ENCODE measurements at regions not wholly inside any gene's neighbourhood (a gene's known extent, or its start where the extent isn't known, plus 50 kb on each side); places are given as distances from the start of the nearest gene placed in this dataset.

DNA sequence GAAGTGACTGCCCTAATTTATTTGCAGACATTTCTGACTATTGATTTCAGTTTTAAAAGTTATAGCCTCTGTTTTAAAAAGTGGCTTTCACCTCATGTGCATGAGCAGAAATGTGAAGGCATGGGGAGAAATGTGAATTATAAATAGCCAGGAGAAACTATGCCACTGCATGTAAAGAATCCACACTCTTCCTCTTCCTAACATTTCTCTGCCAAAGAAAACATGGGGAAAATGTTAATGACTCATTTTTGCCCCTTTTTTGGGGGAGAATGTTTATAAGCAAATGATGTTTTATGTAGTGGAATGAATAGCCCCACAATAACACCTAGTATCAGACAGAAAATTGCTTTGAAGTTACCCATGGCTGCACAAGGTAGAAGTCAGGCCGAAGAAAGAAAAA lies 249.0 kb upstream of the TANK start:
- H3K27ac Mint-ChIP-seq, result no peak overlapping the region
- H3K4me3 Mint-ChIP-seq, result no peak overlapping the region
- DNase-seq (no peak), ATAC-seq (replicated peaks) (no peak)
- H3K27me3 Mint-ChIP-seq, result peaks cover 20 to 23% of the 10 kb centered on the region in 2 donors
- no peaks in the 10 kb centered on the region for H3K9me3 Mint-ChIP-seq
- H3K4me1 Mint-ChIP-seq (ENCODE audit: low read depth in 2 of 2), result no peaks in the 10 kb centered on the region
- H3K36me3 Mint-ChIP-seq (ENCODE audit: insufficient read depth), result no peaks in the 10 kb centered on the region

- Mint-ChIP-seq H3K4me1 (ENCODE audit: low read depth in 2 of 2) (no peaks in the 10 kb centered on the region), H3K27me3 (peaks cover 11 to 17% of the 10 kb centered on the region in 2 donors), H3K4me3 (no peak overlapping the region), H3K9me3 (no peaks in the 10 kb centered on the region), H3K27ac (no peak overlapping the region), H3K36me3 (ENCODE audit: insufficient read depth) (no peaks in the 10 kb centered on the region)
- no peak for DNase-seq
- no peak for ATAC-seq (replicated peaks)
These were observed 248.0 kb upstream of the TANK start for GRCh38 chr2:160912276-160912675.

- no peak for ATAC-seq (replicated peaks)
- no peak overlapping the region for H3K27ac Mint-ChIP-seq
- DNase-seq, result no peak
- H3K4me3 Mint-ChIP-seq, result no peak overlapping the region
- peaks cover 9 to 12% of the 10 kb centered on the region in 2 donors for H3K27me3 Mint-ChIP-seq
- no peaks in the 10 kb centered on the region for H3K4me1 Mint-ChIP-seq (ENCODE audit: low read depth in 2 of 2)
- no peaks in the 10 kb centered on the region for H3K9me3 Mint-ChIP-seq
- no peaks in the 10 kb centered on the region for H3K36me3 Mint-ChIP-seq (ENCODE audit: insufficient read depth)
These were observed 246.9 kb upstream of the TANK start for GRCh38 chr2:160913323-160913722.

GRCh38 chr2:160914217-160914616 lies 246.0 kb upstream of the TANK start:
- DNase-seq (no peak), ATAC-seq (replicated peaks) (no peak)
- Mint-ChIP-seq H3K27me3 (peaks cover 7 to 9% of the 10 kb centered on the region in 2 donors), H3K27ac (no peak overlapping the region), H3K4me1 (ENCODE audit: low read depth in 2 of 2) (no peaks in the 10 kb centered on the region), H3K4me3 (no peak overlapping the region), H3K36me3 (ENCODE audit: insufficient read depth) (no peaks in the 10 kb centered on the region), H3K9me3 (no peaks in the 10 kb centered on the region)

- DNase-seq (no peak), ATAC-seq (replicated peaks) (no peak)
- Mint-ChIP-seq H3K36me3 (ENCODE audit: insufficient read depth) (no peaks in the 10 kb centered on the region), H3K27me3 (peaks cover 0 to 13% of the 10 kb centered on the region in 2 donors), H3K4me3 (no peak overlapping the region), H3K4me1 (ENCODE audit: low read depth in 2 of 2) (no peaks in the 10 kb centered on the region), H3K27ac (no peak overlapping the region), H3K9me3 (no peaks in the 10 kb centered on the region)
These were observed 243.9 kb upstream of the TANK start for GRCh38 chr2:160916300-160916699.

- Mint-ChIP-seq H3K36me3 (ENCODE audit: insufficient read depth) (no peaks in the 10 kb centered on the region), H3K4me3 (no peak overlapping the region), H3K27ac (no peak overlapping the region), H3K27me3 (peaks cover 13% of the 10 kb centered on the region in 2 donors), H3K9me3 (no peaks in the 10 kb centered on the region), H3K4me1 (ENCODE audit: low read depth in 2 of 2) (no peaks in the 10 kb centered on the region)
- ATAC-seq (replicated peaks) (no peak), DNase-seq (no peak)
These were observed 242.4 kb upstream of the TANK start for GRCh38 chr2:160917850-160918249.

DNA sequence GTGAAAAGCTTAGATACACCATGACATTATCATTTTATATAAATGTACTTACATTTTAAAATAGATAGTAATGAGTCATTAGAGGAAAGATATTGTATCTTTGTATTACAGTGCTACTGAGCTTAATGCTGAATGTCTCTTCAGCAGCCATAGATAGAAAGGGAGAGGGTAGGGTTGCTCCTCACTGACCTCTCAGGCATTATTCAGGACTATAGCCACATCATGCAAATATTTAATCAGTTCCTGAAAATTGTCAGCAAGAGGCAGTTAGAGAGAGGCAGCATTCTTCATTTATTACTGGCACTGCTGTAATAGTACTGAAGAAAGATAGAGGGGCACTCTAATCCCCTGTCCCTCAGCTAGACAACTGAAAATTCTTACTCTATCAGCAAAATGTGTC lies 242.0 kb upstream of the TANK start:
- H3K36me3 Mint-ChIP-seq (ENCODE audit: insufficient read depth), result no peaks in the 10 kb centered on the region
- no peaks in the 10 kb centered on the region for H3K4me1 Mint-ChIP-seq (ENCODE audit: low read depth in 2 of 2)
- no peak overlapping the region for H3K27ac Mint-ChIP-seq
- no peak for ATAC-seq (replicated peaks)
- H3K27me3 Mint-ChIP-seq, result peaks cover 13 to 15% of the 10 kb centered on the region in 2 donors
- no peak for DNase-seq
- no peaks in the 10 kb centered on the region for H3K9me3 Mint-ChIP-seq
- no peak overlapping the region for H3K4me3 Mint-ChIP-seq

- Mint-ChIP-seq H3K4me3 (no peak overlapping the region), H3K27ac (no peak overlapping the region), H3K9me3 (no peaks in the 10 kb centered on the region), H3K27me3 (peaks cover 13 to 15% of the 10 kb centered on the region in 2 donors), H3K4me1 (ENCODE audit: low read depth in 2 of 2) (no peaks in the 10 kb centered on the region), H3K36me3 (ENCODE audit: insufficient read depth) (no peaks in the 10 kb centered on the region)
- ATAC-seq (replicated peaks) (no peak), DNase-seq (peak; percentile 3 to 9 (median 5))
These were observed 241.2 kb upstream of the TANK start for GRCh38 chr2:160918906-160919503.

DNA sequence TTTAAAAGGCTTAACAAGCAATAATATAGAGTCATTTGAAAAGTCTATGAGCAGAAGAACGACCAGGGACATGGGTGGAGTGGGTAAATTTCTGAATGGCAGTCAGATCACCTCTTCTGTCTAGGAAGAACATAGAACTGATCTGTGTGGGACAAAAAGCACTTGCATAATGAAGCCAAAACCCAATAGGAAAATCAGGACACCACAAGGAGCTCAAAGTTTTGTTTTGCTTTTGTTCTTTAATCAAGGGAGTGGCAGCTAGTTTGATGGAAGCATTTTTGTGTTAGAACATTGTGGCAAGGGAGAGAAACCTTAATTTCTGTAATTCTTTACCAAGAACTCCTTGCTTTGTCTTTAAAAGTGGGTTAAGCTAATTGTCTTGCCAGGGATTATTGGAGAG lies 240.2 kb upstream of the TANK start:
- DNase-seq (no peak), ATAC-seq (replicated peaks) (no peak)
- H3K27ac Mint-ChIP-seq, result no peak overlapping the region
- no peak overlapping the region for H3K4me3 Mint-ChIP-seq
- H3K36me3 Mint-ChIP-seq (ENCODE audit: insufficient read depth), result no peaks in the 10 kb centered on the region
- H3K27me3 Mint-ChIP-seq, result peaks cover 13 to 22% of the 10 kb centered on the region in 2 donors
- H3K4me1 Mint-ChIP-seq (ENCODE audit: low read depth in 2 of 2), result no peaks in the 10 kb centered on the region
- H3K9me3 Mint-ChIP-seq, result no peaks in the 10 kb centered on the region

DNA sequence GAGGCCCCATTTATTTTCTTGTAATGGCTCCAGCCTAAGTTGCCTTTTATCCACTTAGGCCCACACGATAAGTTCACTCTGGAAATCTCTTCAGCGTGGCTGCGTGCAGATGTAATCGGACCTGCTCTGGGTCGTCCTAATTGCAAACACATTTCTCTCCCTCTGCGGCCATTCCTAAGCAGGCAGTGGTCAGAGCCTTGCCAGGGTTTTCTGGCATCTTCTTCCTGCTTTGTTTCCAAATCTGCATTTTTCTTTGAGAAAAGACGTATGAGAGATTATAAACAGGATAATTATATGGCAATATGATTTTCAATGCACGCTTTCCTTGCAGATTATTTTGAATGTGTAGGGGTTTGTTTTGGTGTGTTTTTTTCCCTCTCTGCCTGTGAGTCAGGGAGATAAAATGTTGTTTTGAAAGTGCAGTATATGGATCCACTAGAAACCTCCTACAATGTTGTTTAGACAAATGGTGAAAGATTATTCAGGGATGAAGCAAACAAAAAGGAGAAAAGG lies 239.4 kb upstream of the TANK start:
- Mint-ChIP-seq H3K36me3 (ENCODE audit: insufficient read depth) (no peaks in the 10 kb centered on the region), H3K4me3 (no peak overlapping the region), H3K4me1 (ENCODE audit: low read depth in 2 of 2) (no peaks in the 10 kb centered on the region), H3K27ac (no peak overlapping the region), H3K27me3 (peaks cover 7 to 22% of the 10 kb centered on the region in 2 donors), H3K9me3 (no peaks in the 10 kb centered on the region)
- ATAC-seq (replicated peaks) (no peak), DNase-seq (no peak)

DNA sequence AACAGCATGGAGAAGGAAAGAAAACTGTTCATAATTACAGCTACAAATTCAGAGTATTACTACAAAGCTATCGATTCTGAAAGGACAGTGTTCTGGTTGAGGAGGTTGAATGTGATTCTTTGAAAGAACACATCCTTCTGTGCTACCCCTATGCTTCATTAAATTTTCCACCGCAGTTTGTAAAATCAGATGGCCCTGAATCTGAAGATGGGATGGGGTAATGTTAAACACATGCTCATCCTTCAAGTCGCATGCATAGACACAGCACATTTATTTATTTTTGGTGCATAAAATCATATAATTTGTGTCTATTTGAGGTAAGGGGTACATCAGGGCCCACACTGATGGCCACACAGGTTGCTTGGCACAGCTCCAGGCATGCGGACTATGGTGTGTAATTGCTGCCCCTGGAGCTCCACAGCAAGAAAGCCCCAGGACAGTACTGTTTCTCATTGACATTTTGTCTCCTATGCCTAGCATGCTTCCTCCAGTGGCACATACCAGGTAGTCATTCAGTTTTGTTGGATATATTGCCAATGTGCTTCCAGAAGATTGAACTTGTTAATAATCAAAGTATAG lies 238.8 kb upstream of the TANK start:
- Mint-ChIP-seq H3K4me3 (no peak overlapping the region), H3K36me3 (ENCODE audit: insufficient read depth) (no peaks in the 10 kb centered on the region), H3K4me1 (ENCODE audit: low read depth in 2 of 2) (no peaks in the 10 kb centered on the region), H3K27me3 (peaks cover 7 to 22% of the 10 kb centered on the region in 2 donors), H3K27ac (no peak overlapping the region), H3K9me3 (no peaks in the 10 kb centered on the region)
- ATAC-seq (replicated peaks) (no peak), DNase-seq (no peak)

GRCh38 chr2:160924936-160925353 lies 235.3 kb upstream of the TANK start:
- no peaks in the 10 kb centered on the region for H3K9me3 Mint-ChIP-seq
- H3K36me3 Mint-ChIP-seq (ENCODE audit: insufficient read depth), result no peaks in the 10 kb centered on the region
- H3K4me1 Mint-ChIP-seq (ENCODE audit: low read depth in 2 of 2), result no peaks in the 10 kb centered on the region
- no peak for DNase-seq
- no peak overlapping the region for H3K27ac Mint-ChIP-seq
- no peak for ATAC-seq (replicated peaks)
- no peak overlapping the region for H3K4me3 Mint-ChIP-seq
- H3K27me3 Mint-ChIP-seq, result peaks cover 3 to 26% of the 10 kb centered on the region in 2 donors

GRCh38 chr2:160925956-160926355 lies 234.3 kb upstream of the TANK start:
- Mint-ChIP-seq H3K4me1 (ENCODE audit: low read depth in 2 of 2) (no peaks in the 10 kb centered on the region), H3K27ac (no peak overlapping the region), H3K4me3 (no peak overlapping the region), H3K36me3 (ENCODE audit: insufficient read depth) (no peaks in the 10 kb centered on the region), H3K9me3 (no peaks in the 10 kb centered on the region), H3K27me3 (peaks cover 9 to 34% of the 10 kb centered on the region in 2 donors)
- ATAC-seq (replicated peaks), result no peak
- no peak for DNase-seq

DNA sequence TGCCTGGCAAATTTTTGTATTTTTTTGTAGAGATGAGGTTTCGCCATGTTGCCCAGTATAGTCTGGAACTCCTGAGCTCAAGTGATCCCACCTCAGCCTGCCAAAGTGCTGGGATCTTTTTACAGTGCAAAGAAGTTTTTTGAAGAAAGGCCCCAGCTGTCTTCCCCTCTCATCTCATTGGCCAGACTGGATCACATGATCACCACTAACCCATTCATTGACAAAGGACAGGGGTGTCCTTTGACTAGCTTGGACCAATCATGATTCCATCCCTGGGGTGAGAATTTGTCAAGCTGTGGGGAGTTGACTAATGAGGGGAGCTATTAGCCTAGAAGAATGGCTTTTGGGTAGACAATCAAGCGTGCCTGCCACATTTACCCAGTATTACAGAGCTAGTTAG lies 232.9 kb upstream of the TANK start:
- ATAC-seq (replicated peaks), result no peak
- peaks cover 22 to 26% of the 10 kb centered on the region in 2 donors for H3K27me3 Mint-ChIP-seq
- no peaks in the 10 kb centered on the region for H3K36me3 Mint-ChIP-seq (ENCODE audit: insufficient read depth)
- no peaks in the 10 kb centered on the region for H3K9me3 Mint-ChIP-seq
- H3K4me1 Mint-ChIP-seq (ENCODE audit: low read depth in 2 of 2), result no peaks in the 10 kb centered on the region
- no peak overlapping the region for H3K4me3 Mint-ChIP-seq
- H3K27ac Mint-ChIP-seq, result no peak overlapping the region
- no peak for DNase-seq

All from effector memory CD8-positive, alpha-beta T cell (primary cell).